EH (cell line): ENCODE measurements at regions not wholly inside any gene's neighbourhood (a gene's known extent, or its start where the extent isn't known, plus 50 kb on each side); places are given as distances from the start of the nearest gene placed in this dataset.
A peak's percentile ranks its signal among the peaks of the same experiment; 100 is the strongest.
"Not testable (repeated sequence)": the region's sequence is repeated elsewhere in the genome, so short reads cannot be mapped to it uniquely, and the experiment has no call there.

Experiments used
- DNase-seq: peaks from one replicate; pipeline ENCODE4 v3.0.0-alpha.2; 2015; ENCODE audit warnings: low read depth

DNA sequence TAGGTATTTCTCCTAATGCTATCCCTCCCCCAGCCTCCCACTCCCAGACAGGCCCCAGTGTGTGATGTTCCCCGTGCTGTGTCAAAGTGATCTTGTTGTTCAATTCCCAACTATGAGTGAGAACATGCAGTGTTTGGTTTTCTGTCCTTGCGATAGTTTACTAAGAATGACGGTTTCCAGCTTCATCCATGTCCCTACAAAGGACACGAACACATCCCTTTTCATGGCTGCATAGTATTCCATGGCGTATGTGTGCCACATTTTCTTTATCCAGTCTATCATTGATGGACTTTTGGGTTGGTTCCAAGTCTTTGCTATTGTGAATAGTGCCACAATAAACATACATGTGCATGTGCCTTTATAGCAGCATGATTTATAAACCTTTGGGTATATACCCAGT is 999.3 kb upstream of the ZEB2 start:
- not testable (repeated sequence) for DNase-seq

DNA sequence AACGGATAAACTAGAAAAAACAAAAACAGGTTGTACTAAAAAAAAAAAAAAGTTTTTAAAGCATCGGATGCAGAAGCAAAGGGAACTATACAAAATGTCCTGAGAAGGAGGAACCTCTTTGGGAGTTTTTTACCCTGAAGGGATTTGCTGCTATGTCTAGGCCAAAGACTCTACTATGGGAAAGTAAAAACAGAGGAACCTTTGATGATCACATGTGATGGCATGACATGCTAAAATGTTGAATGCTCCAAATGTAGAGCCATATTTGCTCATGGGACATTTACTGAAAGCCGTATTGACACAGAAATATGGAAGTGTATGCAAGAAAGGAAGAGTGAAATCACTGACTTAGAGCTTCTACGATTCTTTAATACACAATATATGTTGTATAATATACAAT is 992.0 kb upstream of the ZEB2 start:
- no peak for DNase-seq

DNA sequence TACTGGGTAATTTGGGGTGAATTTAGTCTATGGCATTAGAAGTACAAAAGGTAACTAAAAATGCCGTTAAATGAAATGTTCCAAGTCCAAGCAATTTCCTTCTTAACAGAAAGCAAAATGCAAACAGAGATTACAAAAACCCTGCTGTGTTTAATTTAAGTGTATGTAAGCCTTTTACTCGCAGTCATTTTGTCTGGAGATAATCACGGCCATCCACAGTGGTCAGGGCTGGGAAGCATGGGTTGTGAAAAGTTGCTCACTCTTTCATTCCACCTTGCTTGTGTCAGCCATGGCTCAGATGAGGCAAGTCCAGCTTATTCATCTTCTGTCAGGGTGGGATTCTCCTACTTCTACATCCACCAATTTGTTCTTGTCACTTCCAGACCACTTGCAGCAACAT is 983.6 kb upstream of the ZEB2 start:
- peak; percentile 13 for DNase-seq

DNA sequence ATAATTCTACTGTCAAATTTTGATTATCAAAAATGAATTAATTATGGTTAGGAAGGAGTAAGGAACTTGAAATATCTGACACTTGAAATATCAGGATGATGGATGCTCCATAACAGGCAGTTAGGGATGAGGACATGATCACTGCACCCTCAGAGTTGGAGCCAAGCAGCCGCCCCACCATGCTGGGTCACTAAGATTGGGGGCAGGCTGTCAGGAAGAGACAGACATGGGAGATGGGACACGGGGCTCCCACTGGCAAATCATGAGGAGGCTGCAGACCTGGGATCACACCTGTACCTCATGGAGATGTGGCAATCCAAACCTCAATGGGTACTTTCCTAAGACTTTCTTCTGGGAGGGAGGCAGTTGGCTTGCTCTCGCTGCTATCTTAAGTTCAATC is 982.0 kb upstream of the ZEB2 start:
- DNase-seq: no peak

GRCh38 chr2:145495590-145495989 is 975.7 kb upstream of the ZEB2 start:
- DNase-seq: no peak

DNA sequence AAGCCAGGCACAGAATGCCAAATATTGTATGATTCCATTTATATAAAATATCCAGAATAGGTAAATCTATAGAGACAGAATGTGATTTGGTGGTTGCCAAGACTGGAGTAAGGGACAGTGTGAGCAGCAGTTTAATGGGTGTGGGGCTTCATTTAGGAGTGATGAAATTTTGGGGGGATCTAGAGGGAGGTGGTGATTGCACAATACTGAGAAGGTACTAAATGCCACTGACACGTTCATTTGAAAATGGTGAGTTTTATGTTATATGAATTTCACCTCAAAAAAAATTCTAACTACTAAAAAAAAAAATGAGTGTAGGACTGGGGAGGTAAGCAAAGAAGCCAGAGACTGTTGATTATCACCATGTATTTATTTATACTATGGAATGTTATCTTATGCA is 974.5 kb upstream of the ZEB2 start:
- no peak for DNase-seq

GRCh38 chr2:145488571-145488970 is 968.7 kb upstream of the ZEB2 start:
- DNase-seq: no peak

DNA sequence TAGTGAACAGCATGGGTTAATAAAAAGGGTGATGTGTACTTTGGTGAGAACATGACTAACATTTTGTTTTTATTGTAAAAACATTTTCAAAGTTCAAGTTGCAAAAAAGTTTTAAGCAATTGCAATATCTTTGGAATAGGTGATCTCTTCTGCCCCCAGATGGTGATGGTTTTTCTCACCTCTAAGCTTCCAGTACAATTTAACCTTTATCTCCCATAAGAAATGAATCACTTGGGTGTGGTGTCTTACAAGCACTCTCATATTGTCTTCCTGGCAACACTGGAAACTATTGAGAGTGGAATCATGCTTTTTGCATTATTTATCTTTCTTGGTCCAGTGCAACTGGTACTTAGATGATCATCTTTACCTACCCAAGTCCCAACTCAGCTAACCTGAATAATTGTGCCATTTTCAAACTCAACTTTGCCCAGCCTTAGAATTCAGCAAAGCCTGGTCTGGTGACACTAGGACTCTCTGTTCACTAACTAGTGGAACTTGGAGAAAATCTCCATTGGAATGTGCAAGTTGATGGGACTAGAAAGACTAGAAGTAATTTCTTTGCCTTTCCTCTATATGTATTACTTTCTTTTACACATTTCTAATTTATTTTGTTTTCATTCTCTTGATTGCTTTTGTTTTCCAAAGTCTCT is 964.7 kb upstream of the ZEB2 start:
- DNase-seq: peak; percentile 59

DNA sequence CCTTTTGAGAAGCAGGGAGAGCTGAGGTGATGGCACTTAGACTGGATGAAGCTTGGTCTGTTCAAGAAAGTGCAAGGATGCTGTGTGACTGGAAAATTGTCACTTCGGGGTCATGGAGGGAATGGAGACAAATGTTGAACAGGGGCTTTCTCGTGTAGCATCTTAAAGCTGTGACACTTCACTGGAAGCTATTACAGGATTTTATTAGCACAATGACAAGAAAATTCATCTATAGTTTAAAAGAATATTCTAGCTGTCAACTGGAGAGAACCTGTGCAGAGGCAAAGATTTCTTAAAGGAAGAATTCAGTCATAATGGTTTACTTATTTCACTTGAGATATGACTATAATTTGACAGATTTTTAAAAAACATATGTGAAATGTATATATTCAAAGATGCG is 963.9 kb upstream of the ZEB2 start:
- DNase-seq: no peak

GRCh38 chr2:145481334-145481922 is 961.5 kb upstream of the ZEB2 start:
- DNase-seq: no peak

DNA sequence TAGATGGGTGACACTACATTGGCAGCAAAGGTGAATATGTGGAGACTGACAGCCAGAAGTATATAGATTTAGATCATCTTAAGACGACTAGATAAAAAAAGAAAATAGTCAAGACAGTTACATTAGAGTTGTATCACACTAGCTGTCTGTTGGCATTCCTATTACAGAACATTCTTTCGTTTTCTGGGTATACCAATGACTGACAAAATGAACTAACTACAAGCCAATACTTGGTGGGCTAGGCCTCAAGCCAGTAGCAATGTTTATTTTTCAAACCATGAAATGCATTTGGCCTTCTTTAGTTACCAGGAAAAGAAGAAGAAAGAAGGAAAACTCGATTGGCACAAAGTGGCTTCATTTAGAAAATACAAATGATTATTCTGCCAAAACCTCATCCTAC is 944.9 kb upstream of the ZEB2 start:
- no peak for DNase-seq

DNA sequence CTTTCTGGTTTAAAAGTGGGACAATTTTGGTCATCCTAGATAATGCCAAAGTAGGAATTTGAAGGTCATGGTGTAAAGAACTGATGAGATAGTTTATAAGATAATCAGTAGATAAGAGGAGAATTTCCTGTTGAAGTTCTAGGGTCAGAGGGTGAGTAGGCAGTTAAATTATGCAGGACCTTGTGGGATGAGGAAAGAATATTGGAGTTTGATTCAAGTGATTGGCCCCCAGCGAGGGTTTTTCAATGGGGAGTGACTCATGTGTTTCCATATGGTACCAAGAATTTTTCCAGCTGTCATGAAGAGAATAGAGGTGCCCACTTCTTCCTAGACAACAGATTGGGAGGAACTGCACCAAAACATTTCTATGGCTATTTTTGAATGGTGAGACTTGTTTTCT is 940.2 kb upstream of the ZEB2 start:
- DNase-seq: peak; percentile 62

DNA sequence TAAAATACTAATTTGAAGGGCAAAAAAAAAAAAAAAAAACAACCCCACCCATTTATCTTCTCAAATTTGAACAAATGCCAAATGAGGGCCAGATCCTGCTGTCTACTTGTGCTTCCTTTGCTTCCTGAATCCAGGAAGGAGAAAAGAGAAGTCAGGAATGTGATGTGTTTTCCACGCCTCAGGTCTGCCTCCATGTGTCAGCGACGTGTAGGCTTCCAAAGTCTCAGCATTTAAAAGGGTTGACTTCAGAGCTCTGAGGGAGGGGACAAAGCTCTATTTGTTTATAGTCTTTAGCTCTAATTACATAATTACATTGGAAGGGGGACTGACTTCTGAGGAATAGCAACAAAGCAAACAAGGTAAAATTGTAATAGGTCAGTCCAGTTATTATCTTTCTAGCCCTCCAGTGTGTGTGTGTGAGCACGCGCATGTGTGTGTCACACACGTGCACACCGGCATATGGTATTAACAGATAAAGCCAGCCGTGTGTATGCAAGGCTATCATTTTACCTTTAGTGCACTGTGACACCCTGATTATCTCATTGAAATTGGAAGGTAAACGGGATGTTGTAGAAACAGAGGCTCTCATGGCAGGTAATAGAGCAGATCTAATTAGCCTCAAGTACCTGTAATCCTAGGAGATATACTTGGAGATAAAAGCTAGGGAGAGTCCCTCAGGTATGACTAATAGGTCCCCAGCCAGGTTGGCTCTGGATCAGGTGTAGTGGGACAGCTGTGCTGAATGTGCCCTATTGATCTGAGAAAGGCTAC is 911.4 kb upstream of the ZEB2 start:
- DNase-seq: peak; percentile 13

- no peak for DNase-seq
Measured at GRCh38 chr2:145423809-145424208, 903.9 kb upstream of the ZEB2 start.

GRCh38 chr2:145422576-145422975 is 902.7 kb upstream of the ZEB2 start:
- DNase-seq: no peak

DNA sequence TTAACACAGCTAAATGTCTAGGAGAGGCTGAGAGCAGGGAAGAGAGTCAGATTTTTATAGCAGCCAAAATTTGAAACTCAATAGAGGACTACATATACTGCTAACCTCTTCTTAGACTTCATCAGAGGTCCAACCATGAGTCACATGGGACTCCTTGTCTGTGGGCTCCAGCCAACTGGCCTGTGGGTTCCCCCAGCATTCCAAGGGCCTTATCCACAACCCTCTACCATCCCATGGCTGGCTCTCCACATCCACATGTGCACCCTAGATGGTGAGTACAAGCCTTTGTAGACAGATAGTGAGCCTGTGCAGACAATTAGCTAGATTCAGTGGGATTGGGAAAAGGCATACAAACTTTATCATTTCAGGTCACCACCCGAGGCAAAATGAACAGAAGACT is 901.9 kb upstream of the ZEB2 start:
- peak; percentile 65 for DNase-seq

GRCh38 chr2:145416640-145417039 is 896.7 kb upstream of the ZEB2 start:
- DNase-seq: peak; percentile 43

GRCh38 chr2:145415151-145415550 is 895.2 kb upstream of the ZEB2 start:
- DNase-seq: no peak

DNA sequence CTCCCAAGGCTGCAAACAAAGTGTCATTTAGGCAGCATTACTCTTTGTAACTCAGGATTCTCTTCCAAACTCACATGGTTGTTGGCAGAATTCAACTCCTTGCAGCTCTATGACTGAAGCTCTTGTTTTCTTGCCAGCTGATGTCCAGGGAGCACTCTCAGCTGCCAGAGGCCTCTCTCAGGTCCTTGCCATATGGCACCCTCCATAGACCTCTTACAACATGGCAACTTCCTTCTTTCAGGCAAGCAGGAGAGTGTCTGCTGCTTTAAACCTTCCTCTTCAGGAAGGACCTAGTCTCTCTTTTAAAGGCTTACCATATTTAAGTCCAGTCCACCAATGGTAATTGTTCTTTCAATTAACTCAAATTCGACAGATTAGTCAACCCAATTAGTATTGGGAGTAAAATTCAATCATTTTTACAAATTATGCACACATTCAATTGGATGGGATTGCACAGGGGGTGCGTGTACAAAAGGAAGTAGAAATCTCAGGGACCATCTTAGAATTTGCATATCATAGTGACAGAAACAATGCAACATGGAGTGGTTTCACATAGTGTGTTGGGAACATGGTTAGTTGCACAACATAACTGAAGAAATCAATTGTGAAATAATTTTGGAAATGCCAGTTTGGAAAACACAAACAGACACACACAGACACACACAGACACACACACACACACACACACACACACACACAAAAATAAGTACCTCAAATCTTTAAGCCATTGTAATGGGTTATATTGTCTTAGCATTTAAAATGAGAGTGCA is 893.5 kb upstream of the ZEB2 start:
- no peak for DNase-seq

GRCh38 chr2:145412155-145412554 is 892.2 kb upstream of the ZEB2 start:
- DNase-seq: no peak

DNA sequence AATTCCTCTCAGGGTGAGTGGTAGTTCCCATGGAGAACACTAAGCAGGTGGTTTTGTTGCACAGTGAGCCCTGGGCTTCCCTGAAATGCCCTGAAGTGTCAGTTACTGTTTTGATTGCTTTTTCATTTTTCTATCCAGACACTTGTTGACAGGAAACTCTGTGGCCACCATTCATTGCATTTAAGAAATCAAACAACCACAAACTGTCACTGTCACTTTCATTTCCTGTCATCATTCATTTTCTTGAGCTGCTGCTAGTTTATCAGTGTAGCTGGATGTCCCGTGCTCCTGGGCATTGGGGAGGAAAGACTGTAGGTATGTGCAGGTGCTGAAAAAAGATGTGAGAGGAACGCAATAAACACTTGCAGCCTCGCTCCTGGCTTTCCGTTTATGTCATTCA is 891.6 kb upstream of the ZEB2 start:
- DNase-seq: no peak

DNA sequence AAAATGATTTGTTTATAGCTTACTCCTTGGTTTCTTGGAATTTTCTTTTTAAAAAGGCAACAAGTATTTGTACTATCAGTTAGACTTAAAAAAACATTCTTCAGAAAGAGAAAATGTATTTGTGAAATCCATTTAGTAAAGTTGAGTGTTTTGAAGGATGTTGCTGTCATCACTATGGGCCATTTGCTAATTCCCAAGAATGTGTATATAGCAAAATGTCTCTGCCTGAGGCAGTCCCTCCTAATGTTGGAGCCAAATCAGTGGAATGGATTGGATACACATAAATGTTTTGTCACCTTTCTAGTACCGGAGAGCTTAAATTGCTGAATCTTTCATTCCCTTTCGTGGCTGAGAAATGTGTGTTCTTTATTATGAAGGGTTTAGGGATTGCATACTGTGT is 890.2 kb upstream of the ZEB2 start:
- peak; percentile 57 for DNase-seq

DNA sequence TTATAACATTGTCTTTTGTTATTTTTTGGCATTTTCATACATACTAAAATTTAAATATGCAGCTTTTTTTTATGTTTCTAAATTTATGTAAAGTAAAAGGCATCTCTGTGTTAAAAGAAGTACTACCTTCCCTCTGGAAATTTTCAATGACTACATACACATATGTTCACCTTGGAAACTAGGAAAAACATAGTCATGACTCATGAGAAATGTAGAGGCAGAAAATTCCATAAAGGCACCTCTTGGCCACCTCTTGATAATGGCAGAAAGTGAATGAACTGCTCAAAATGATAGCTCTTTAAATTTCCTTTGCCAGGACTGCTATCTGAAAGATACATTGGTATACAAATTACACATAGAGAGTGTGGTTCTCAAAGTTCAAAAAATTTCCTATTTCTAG is 889.1 kb upstream of the ZEB2 start:
- no peak for DNase-seq
